ENCODE measurements at regions not wholly inside any gene's neighbourhood (a gene's known extent, or its start where the extent isn't known, plus 50 kb on each side); places are given as distances from the start of the nearest gene placed in this dataset.

DNA sequence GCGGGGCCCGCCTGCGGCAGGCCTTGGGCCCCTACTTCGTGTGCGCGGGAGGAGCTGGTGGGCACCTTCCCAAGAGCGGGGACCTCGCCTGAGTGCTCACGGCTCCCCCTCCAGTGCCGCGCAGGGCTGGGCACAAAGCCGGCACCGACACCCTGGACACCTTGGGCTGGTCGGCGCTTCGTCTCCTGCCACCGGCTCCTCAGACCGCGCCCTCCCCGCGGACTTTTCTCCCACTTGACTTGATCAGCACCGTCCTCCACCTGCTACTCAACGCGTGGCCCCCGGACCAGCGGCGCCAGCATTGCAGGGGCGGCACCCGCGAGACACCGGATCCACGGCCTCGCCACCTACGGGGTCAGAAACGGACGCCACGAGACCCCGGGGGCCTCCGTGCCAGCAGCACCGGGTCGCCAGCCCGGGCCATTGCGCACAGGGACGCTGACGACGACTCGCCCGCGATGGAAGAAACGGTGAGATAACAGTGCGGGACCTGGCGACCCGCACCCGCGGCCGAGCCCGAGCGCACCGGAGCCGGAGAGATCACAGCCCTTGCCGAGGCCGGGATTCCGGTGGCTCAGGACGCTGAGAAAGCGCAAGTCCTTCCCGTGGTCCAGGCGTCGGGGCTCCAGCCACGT, 154.2 kb downstream of the DLL1 start:
- intact Hi-C loops (cut with DNase I): no loop called here
- no peaks in the 10 kb centered on the region for H3K27me3 ChIP-seq
- TF ChIP-seq POLR2A (IDR thresholded peaks at IDR 0.05) (no peak), EP300 (IDR thresholded peaks at IDR 0.05) (no peak), CTCF (IDR thresholded peaks at IDR 0.05) (no peak), POLR2AphosphoS5 (IDR thresholded peaks at IDR 0.05) (no peak)
- peaks cover 0 to 11% (median 0%) of the 10 kb centered on the region in 4 donors for H3K4me1 ChIP-seq
- WGBS, 2 donors: 94 to 95% methylated on average over 69 of the region's 69 CpGs
- H3K36me3 ChIP-seq: no peaks in the 10 kb centered on the region
- peak; percentile 57 for DNase-seq
- H3K9me3 ChIP-seq: no peaks in the 10 kb centered on the region
- H3K27ac ChIP-seq: peak overlapping the region in 3 of 4 donors; percentile 8 to 42 (median 32)
- H3K4me3 ChIP-seq: no peak overlapping the region

- no peak for TF ChIP-seq CTCF (IDR thresholded peaks at IDR 0.05)
- no peak for TF ChIP-seq POLR2AphosphoS5 (IDR thresholded peaks at IDR 0.05)
- TF ChIP-seq EP300 (IDR thresholded peaks at IDR 0.05): no peak
- no peak for TF ChIP-seq POLR2A (IDR thresholded peaks at IDR 0.05)
- H3K4me1 ChIP-seq: peaks cover 0 to 11% (median 0%) of the 10 kb centered on the region in 4 donors
- no peaks in the 10 kb centered on the region for H3K27me3 ChIP-seq
- H3K36me3 ChIP-seq: no peaks in the 10 kb centered on the region
- H3K27ac ChIP-seq: no peak overlapping the region
- H3K9me3 ChIP-seq: no peaks in the 10 kb centered on the region
- no peak overlapping the region for H3K4me3 ChIP-seq
- intact Hi-C loops (cut with DNase I): no loop called here
- WGBS, 2 donors: 87 to 92% methylated on average over 38 of the region's 38 CpGs
- DNase-seq: peak; percentile 56
These were observed 154.9 kb downstream of the DLL1 start for GRCh38 chr6:170135821-170136471.

DNA sequence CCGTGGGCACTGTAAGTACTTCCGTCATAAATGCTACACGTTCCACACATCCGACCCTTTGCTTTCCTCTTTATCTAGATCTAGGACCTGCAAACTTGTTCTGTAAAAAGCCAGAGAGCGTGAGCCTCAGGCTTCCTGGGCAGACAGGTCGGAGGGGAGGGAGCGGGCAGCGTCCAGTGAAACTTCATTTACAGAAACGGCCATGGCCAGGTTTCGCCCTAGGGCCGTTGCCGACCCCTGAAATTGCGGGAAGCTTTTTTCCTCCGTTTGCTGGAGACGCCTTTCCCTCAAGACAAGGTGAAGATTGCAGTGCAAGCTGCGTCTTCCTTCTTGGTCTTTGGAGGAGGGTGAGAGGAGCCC, 155.4 kb downstream of the DLL1 start:
- Histone ChIP-seq H3K4me1 (peaks cover 0 to 11% (median 0%) of the 10 kb centered on the region in 4 donors), H3K4me3 (no peak overlapping the region), H3K27me3 (no peaks in the 10 kb centered on the region), H3K27ac (no peak overlapping the region), H3K9me3 (no peaks in the 10 kb centered on the region), H3K36me3 (no peaks in the 10 kb centered on the region)
- intact Hi-C loops (cut with DNase I): no loop called here
- DNase-seq: no peak
- TF ChIP-seq EP300 (IDR thresholded peaks at IDR 0.05) (no peak), CTCF (IDR thresholded peaks at IDR 0.05) (no peak), POLR2A (IDR thresholded peaks at IDR 0.05) (no peak), POLR2AphosphoS5 (IDR thresholded peaks at IDR 0.05) (no peak)
- 82 to 87% methylated on average over 16 of the region's 16 CpGs for WGBS, 2 donors

DNA sequence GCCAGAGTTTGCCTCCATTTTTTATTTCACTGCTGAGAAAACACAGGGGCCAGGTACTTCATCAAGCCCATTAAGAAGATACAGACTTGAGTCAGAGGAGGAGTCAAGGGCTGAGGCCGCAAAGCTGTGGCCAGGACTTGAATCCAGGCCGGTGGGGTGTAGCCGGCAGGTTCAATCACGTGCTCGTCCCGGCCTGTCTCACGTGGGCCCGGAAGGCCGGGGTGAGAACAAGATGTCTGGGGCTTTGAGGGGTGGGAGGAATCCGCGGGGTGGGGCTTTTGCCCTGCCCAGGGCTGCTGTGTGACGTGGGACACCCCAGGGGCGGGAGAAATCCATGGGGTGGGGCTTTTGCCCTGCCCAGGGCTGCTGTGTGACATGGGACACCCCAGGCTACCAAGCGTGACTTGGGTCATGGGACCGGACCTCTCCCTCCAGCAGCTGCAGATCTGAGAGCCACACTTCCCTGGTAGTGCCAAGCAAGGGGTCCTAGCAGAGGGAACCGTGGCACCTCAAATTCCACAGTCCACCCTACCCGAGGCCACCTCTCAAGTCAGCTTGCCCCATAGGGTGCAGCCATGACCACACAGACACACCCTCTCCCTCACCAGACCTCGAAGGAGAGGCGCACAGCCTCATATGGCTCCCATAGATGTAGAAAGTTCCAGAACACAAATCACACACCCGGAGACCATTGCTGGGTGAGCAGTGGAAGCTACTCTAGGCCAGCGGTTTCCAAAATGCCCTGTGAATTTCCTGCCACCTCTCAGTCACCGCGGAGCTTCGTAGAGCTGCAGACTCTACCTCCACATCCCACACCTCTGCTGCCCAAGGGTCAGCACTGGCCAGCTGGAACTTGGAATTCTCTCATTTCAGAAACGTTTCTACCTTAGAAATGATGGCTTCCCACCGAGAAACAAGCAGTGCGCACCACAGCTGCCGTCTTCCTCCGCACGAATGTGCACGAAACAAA, 156.1 kb downstream of the DLL1 start:
- 76 to 88% methylated on average over 31 of the region's 31 CpGs for WGBS, 2 donors
- no peaks in the 10 kb centered on the region for H3K36me3 ChIP-seq
- DNase-seq: peak; percentile 55
- no peak overlapping the region for H3K27ac ChIP-seq
- no peaks in the 10 kb centered on the region for H3K9me3 ChIP-seq
- peaks cover 0 to 13% (median 3%) of the 10 kb centered on the region in 4 donors for H3K4me1 ChIP-seq
- no peak overlapping the region for H3K4me3 ChIP-seq
- H3K27me3 ChIP-seq: no peaks in the 10 kb centered on the region
- intact Hi-C loops (cut with DNase I): no loop called here
- TF ChIP-seq POLR2AphosphoS5 (IDR thresholded peaks at IDR 0.05) (no peak), CTCF (IDR thresholded peaks at IDR 0.05) (no peak), EP300 (IDR thresholded peaks at IDR 0.05) (no peak), POLR2A (IDR thresholded peaks at IDR 0.05) (no peak)
